Psoas muscle (tissue), 7 donors: ENCODE measurements at regions not wholly inside any gene's neighbourhood (a gene's known extent, or its start where the extent isn't known, plus 50 kb on each side); places are given as distances from the start of the nearest gene placed in this dataset.

Experiments
- ATAC-seq, 4 donors: fragments of 200-7000 bp; cut with Tn5 transposase; one replicate each; pipeline ENCODE4 v1.9.1; 2020; ENCODE audit warnings: moderate library complexity in 3 of 4, mild to moderate bottlenecking in 2 of 4
- DNase-seq, 2 donors: peaks; one replicate each; pipeline ENCODE4 v3.0.0-alpha.2; 2020
- H3K27ac ChIP-seq: fragments of 200-600 bp; one replicate; pipeline ENCODE4 v1.8.0; 2022
- H3K27me3 ChIP-seq, 3 donors: fragments of 200-600 bp in 1 of 3; one replicate each; pipeline versions ENCODE4 v1.6.1 to v1.8.0; 2013 to 2022; ENCODE audit warnings: low read length in 2 of 3, mild to moderate bottlenecking in 2 of 3, moderate library complexity in 1 of 3; ENCODE audit not compliant: insufficient read depth in 3 of 3
- H3K36me3 ChIP-seq, 2 donors: fragments of 200-600 bp in 1 of 2; one replicate each; pipeline versions ENCODE4 v1.6.1 to v1.8.0; 2013 to 2022; ENCODE audit warnings: low read depth in 1 of 2, mild to moderate bottlenecking in 1 of 2, moderate library complexity in 1 of 2; ENCODE audit not compliant: insufficient read depth in 1 of 2
- H3K4me1 ChIP-seq: fragments of 200-600 bp; one replicate; pipeline ENCODE4 v1.8.0; 2022
- H3K4me3 ChIP-seq: fragments of 200-600 bp; one replicate; pipeline ENCODE4 v1.8.0; 2022; ENCODE audit warnings: mild to moderate bottlenecking
- H3K9me3 ChIP-seq: fragments of 200-600 bp; one replicate; pipeline ENCODE4 v1.8.0; 2022
- CTCF ChIP-seq: fragments of 200-600 bp; IDR thresholded peaks from one replicate; pipeline ENCODE4 v1.8.0; 2022; ENCODE audit warnings: antibody characterized with exemption
- WGBS, 3 donors: extraction: QIAGEN DNeasy Blood & Tissue Kit; methylation state at CpG; one replicate each; pipeline versions ENCODE4 v1.1.6 to v1.1.7; 2013; 5-methylcytosine and 5-hydroxymethylcytosine counted together
- intact Hi-C, 2 donors: fragments of 100-400 bp; cut with DNase I; formaldehyde crosslinking; loops; one replicate each; pipeline versions ENCODE4 v1.11.0 to v1.14.2; 2022
- donor health status: healthy with polysubstance abuse.
- donor health status: DM: no; HTN: no; CAD: no; lungs with moderate emphysema.
- donor health status: Bipolar disorder and iron deficiency.
- donor health status: healthy.
- donor health status: DM: yes; HTN: yes; CAD: no.
- donor health status: DM: no; HTN: no; CAD: no.
- donor health status: DM: yes; HTN: yes; CAD: no.

- ATAC-seq (no peak), DNase-seq (no peak)
- no peak for TF ChIP-seq CTCF
- intact Hi-C loops = no loop called here
- WGBS, 3 donors = 85 to 87% (median 86%) methylated on average over 8 of the region's 8 CpGs
- H3K4me1 ChIP-seq = no peaks in the 10 kb centered on the region
- H3K9me3 ChIP-seq = peaks cover 9% of the 10 kb centered on the region
- no peak overlapping the region for H3K4me3 ChIP-seq
- no peaks in the 10 kb centered on the region for H3K27me3 ChIP-seq
- no peak overlapping the region for H3K27ac ChIP-seq
- H3K36me3 ChIP-seq = no peaks in the 10 kb centered on the region
Measured at GRCh38 chr4:175215208-175215607, 297.1 kb downstream of the ADAM29 start.

- WGBS, 3 donors = 83 to 92% (median 87%) methylated on average over 1 of the region's 1 CpG
- DNase-seq (no peak), ATAC-seq (no peak)
- intact Hi-C loops = no loop called here
- no peak overlapping the region for H3K4me3 ChIP-seq
- TF ChIP-seq CTCF = no peak
- H3K36me3 ChIP-seq = no peaks in the 10 kb centered on the region
- H3K27ac ChIP-seq = no peak overlapping the region
- H3K4me1 ChIP-seq = no peaks in the 10 kb centered on the region
- H3K9me3 ChIP-seq = peaks cover 9% of the 10 kb centered on the region
- no peaks in the 10 kb centered on the region for H3K27me3 ChIP-seq
Measured at GRCh38 chr4:175215657-175216056, 297.5 kb downstream of the ADAM29 start.

- no peaks in the 10 kb centered on the region for H3K36me3 ChIP-seq
- no peak for TF ChIP-seq CTCF
- H3K4me3 ChIP-seq = no peak overlapping the region
- intact Hi-C loops = no loop called here
- no peak for DNase-seq
- no peaks in the 10 kb centered on the region for H3K4me1 ChIP-seq
- ATAC-seq = no peak
- no peaks in the 10 kb centered on the region for H3K9me3 ChIP-seq
- H3K27me3 ChIP-seq = no peaks in the 10 kb centered on the region
- no peak overlapping the region for H3K27ac ChIP-seq
- WGBS, 3 donors = 69 to 81% (median 74%) methylated on average over 1 of the region's 1 CpG
Measured at GRCh38 chr4:175229154-175229553, 311.0 kb downstream of the ADAM29 start.

- WGBS, 3 donors = 68 to 84% (median 72%) methylated on average over 2 of the region's 2 CpGs
- Histone ChIP-seq H3K4me3 (no peak overlapping the region), H3K4me1 (no peaks in the 10 kb centered on the region), H3K27me3 (no peaks in the 10 kb centered on the region), H3K9me3 (no peaks in the 10 kb centered on the region), H3K27ac (no peak overlapping the region), H3K36me3 (no peaks in the 10 kb centered on the region)
- TF ChIP-seq CTCF = no peak
- no peak for DNase-seq
- ATAC-seq = no peak
- intact Hi-C loops = no loop called here
Measured at GRCh38 chr4:175234162-175234561, 316.0 kb downstream of the ADAM29 start.

- intact Hi-C loops = no loop called here
- no peak overlapping the region for H3K27ac ChIP-seq
- TF ChIP-seq CTCF = no peak
- no peaks in the 10 kb centered on the region for H3K36me3 ChIP-seq
- no peak overlapping the region for H3K4me3 ChIP-seq
- no peaks in the 10 kb centered on the region for H3K4me1 ChIP-seq
- ATAC-seq (no peak), DNase-seq (no peak)
- 84 to 88% (median 87%) methylated on average over 2 of the region's 2 CpGs for WGBS, 3 donors
- no peaks in the 10 kb centered on the region for H3K27me3 ChIP-seq
- no peaks in the 10 kb centered on the region for H3K9me3 ChIP-seq
Measured at GRCh38 chr4:175238827-175239517, 320.8 kb downstream of the ADAM29 start.
